ENCODE measurements at regions not wholly inside any gene's neighbourhood (a gene's known extent, or its start where the extent isn't known, plus 50 kb on each side); places are given as distances from the start of the nearest gene placed in this dataset.

DNA sequence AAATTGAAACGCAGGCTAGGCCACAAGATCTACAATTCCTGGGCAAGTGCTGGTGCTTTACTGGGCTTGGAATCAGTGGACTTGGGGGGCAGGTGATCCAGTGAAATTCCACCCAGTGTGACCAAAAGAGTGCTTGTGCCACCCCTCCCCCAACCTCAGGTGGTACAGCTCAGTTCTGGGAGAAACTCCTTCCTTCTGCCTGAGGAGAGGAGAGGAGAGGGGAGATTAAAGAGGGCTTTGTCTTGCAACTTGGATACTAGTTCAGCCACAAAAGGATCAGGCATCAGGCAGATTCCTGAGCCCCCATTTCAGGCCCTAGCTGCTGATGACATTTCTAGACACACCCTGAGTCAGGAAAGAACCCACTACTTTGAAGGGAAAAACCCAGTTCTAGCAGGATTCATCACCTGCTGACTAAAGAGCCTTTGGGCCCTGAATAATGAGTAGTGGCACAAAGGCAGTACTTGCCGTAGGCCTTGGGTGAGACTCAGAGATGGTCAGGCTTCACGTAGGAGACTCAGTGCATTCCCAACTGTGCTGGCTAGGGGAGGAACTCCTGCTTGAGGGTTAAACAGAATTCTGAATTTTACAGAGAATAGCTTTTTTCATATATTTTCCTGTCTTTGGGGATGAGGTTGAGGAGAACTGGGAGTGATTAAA lies 446.7 kb downstream of the BMP2 start:
- TF ChIP-seq CREB1 (CRISPR knock-in tag; IDR thresholded peaks at IDR 0.05; ENCODE audit: low read depth) (no peak), EZH2phosphoT487 (IDR thresholded peaks at IDR 0.05; ENCODE audit: unreplicated experiment) (no peak), EZH2 (IDR thresholded peaks at IDR 0.05; ENCODE audit: low read depth, unreplicated experiment) (no peak), POLR2AphosphoS5 (IDR thresholded peaks at IDR 0.05; ENCODE audit: low read depth) (no peak)
- TF ChIP-seq, protein P1, sequence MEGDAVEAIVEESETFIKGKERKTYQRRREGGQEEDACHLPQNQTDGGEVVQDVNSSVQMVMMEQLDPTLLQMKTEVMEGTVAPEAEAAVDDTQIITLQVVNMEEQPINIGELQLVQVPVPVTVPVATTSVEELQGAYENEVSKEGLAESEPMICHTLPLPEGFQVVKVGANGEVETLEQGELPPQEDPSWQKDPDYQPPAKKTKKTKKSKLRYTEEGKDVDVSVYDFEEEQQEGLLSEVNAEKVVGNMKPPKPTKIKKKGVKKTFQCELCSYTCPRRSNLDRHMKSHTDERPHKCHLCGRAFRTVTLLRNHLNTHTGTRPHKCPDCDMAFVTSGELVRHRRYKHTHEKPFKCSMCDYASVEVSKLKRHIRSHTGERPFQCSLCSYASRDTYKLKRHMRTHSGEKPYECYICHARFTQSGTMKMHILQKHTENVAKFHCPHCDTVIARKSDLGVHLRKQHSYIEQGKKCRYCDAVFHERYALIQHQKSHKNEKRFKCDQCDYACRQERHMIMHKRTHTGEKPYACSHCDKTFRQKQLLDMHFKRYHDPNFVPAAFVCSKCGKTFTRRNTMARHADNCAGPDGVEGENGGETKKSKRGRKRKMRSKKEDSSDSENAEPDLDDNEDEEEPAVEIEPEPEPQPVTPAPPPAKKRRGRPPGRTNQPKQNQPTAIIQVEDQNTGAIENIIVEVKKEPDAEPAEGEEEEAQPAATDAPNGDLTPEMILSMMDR (conservative IDR thresholded peaks at IDR 0.05; ENCODE audit: low read depth in 2 of 2), result no peak
- TF ChIP-seq, protein P2, sequence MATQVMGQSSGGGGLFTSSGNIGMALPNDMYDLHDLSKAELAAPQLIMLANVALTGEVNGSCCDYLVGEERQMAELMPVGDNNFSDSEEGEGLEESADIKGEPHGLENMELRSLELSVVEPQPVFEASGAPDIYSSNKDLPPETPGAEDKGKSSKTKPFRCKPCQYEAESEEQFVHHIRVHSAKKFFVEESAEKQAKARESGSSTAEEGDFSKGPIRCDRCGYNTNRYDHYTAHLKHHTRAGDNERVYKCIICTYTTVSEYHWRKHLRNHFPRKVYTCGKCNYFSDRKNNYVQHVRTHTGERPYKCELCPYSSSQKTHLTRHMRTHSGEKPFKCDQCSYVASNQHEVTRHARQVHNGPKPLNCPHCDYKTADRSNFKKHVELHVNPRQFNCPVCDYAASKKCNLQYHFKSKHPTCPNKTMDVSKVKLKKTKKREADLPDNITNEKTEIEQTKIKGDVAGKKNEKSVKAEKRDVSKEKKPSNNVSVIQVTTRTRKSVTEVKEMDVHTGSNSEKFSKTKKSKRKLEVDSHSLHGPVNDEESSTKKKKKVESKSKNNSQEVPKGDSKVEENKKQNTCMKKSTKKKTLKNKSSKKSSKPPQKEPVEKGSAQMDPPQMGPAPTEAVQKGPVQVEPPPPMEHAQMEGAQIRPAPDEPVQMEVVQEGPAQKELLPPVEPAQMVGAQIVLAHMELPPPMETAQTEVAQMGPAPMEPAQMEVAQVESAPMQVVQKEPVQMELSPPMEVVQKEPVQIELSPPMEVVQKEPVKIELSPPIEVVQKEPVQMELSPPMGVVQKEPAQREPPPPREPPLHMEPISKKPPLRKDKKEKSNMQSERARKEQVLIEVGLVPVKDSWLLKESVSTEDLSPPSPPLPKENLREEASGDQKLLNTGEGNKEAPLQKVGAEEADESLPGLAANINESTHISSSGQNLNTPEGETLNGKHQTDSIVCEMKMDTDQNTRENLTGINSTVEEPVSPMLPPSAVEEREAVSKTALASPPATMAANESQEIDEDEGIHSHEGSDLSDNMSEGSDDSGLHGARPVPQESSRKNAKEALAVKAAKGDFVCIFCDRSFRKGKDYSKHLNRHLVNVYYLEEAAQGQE (IDR thresholded peaks at IDR 0.05; ENCODE audit: unreplicated experiment), result no peak

Data from GM23338 (cell line).